Activated CD4-positive, alpha-beta T cell treated with anti-CD3 and anti-CD28 coated beads for 1 hour (primary cell): ENCODE measurements at regions not wholly inside any gene's neighbourhood (a gene's known extent, or its start where the extent isn't known, plus 50 kb on each side); places are given as distances from the start of the nearest gene placed in this dataset.
"Not testable (repeated sequence)": the region's sequence is repeated elsewhere in the genome, so short reads cannot be mapped to it uniquely, and the experiment has no call there.

Experiments used
- DNase-seq: peaks from one replicate; pipeline ENCODE4 v3.0.0-alpha.2; 2020

GRCh38 chr12:91651728-91652127 lies 469.1 kb upstream of the DCN start:
- no peak for DNase-seq

GRCh38 chr12:91643763-91644162 lies 461.1 kb upstream of the DCN start:
- no peak for DNase-seq

- no peak for DNase-seq
Measured at GRCh38 chr12:91640021-91640420, 457.4 kb upstream of the DCN start.

- DNase-seq: no peak
Measured at GRCh38 chr12:91639327-91639726, 456.7 kb upstream of the DCN start.

- no peak for DNase-seq
Measured at GRCh38 chr12:91637789-91638624, 455.4 kb upstream of the DCN start.

GRCh38 chr12:91636721-91637120 lies 454.1 kb upstream of the DCN start:
- no peak for DNase-seq

GRCh38 chr12:91634386-91634713 lies 451.7 kb upstream of the DCN start:
- DNase-seq: not testable (repeated sequence)

- no peak for DNase-seq
Measured at GRCh38 chr12:91633734-91634357, 451.2 kb upstream of the DCN start.

- no peak for DNase-seq
Measured at GRCh38 chr12:91633206-91633605, 450.6 kb upstream of the DCN start.

- no peak for DNase-seq
Measured at GRCh38 chr12:91632042-91632786, 449.6 kb upstream of the DCN start.

- DNase-seq: no peak
Measured at GRCh38 chr12:91630596-91631293, 448.1 kb upstream of the DCN start.

GRCh38 chr12:91630083-91630482 lies 447.5 kb upstream of the DCN start:
- no peak for DNase-seq

- DNase-seq: no peak
Measured at GRCh38 chr12:91629440-91629839, 446.8 kb upstream of the DCN start.

GRCh38 chr12:91628656-91629055 lies 446.0 kb upstream of the DCN start:
- no peak for DNase-seq

GRCh38 chr12:91627225-91627624 lies 444.6 kb upstream of the DCN start:
- no peak for DNase-seq

GRCh38 chr12:91622981-91623380 lies 440.4 kb upstream of the DCN start:
- DNase-seq: no peak

- DNase-seq: no peak
Measured at GRCh38 chr12:91622037-91622436, 439.4 kb upstream of the DCN start.

GRCh38 chr12:91620992-91621391 lies 438.4 kb upstream of the DCN start:
- DNase-seq: no peak

GRCh38 chr12:91620422-91620821 lies 437.8 kb upstream of the DCN start:
- DNase-seq: no peak

- DNase-seq: no peak
Measured at GRCh38 chr12:91618281-91618680, 435.7 kb upstream of the DCN start.

- DNase-seq: no peak
Measured at GRCh38 chr12:91617818-91618217, 435.2 kb upstream of the DCN start.

GRCh38 chr12:91616416-91616815 lies 433.8 kb upstream of the DCN start:
- DNase-seq: no peak

GRCh38 chr12:91613223-91613779 lies 430.7 kb upstream of the DCN start:
- DNase-seq: no peak
